Spleen (tissue), 7 donors: ENCODE measurements at regions not wholly inside any gene's neighbourhood (a gene's known extent, or its start where the extent isn't known, plus 50 kb on each side); places are given as distances from the start of the nearest gene placed in this dataset.

Experiments used
- CTCF ChIP-seq, 11 experiments: fragments of 200-600 bp in 7 of 11; fragments of 450-650 bp in 4 of 11; sonication (generic) in 4 of 11; IDR thresholded peaks in 8 of 11; conservative IDR thresholded peaks in 3 of 11; 1 replicate in 7 of 11; 2 replicates in 4 of 11; pipeline versions ENCODE4 v1.4.0 to v1.8.0; 2016 to 2021; ENCODE audit warnings: antibody characterized with exemption in 11 of 11, inconsistent platforms in 4 of 11, mild to moderate bottlenecking in 1 of 11
- POLR2A ChIP-seq, 3 donors: fragments of 450-650 bp; IDR thresholded peaks; one replicate each; pipeline ENCODE4 v1.5.1; 2017; ENCODE audit warnings: antibody characterized with exemption in 3 of 3, mild to moderate bottlenecking in 1 of 3
- POLR2AphosphoS5 ChIP-seq, 3 donors: sonication (generic); formaldehyde crosslinking; IDR thresholded peaks; one replicate each; pipeline ENCODE4 v1.5.1; 2017; ENCODE audit warnings: antibody characterized with exemption in 3 of 3
- donor health status: DM: no; HTN: no; CAD: no; lungs with moderate emphysema.
- donor health status: DM: no; HTN: no; CAD: no.
- donor health status: DM: no; HTN: no; CAD: no.

GRCh38 chr11:112523477-112523876 lies 262.8 kb upstream of the PLET1 start:
- TF ChIP-seq POLR2A (IDR thresholded peaks at IDR 0.05) (no peak), CTCF (IDR thresholded peaks at IDR 0.05 in 8 of 11, conservative IDR thresholded peaks at IDR 0.05 in 3 of 11) (no peak), POLR2AphosphoS5 (IDR thresholded peaks at IDR 0.05) (peak in 1 of 3 donors; percentile 15)
